Stomach (tissue), 4 donors: ENCODE measurements at regions not wholly inside any gene's neighbourhood (a gene's known extent, or its start where the extent isn't known, plus 50 kb on each side); places are given as distances from the start of the nearest gene placed in this dataset.

Experiments
- EP300 ChIP-seq: sonication (generic); formaldehyde crosslinking; IDR thresholded peaks from one replicate; pipeline ENCODE4 v1.6.1; 2017; ENCODE audit warnings: antibody characterized with exemption
- POLR2AphosphoS5 ChIP-seq, 3 donors: sonication (generic); formaldehyde crosslinking; IDR thresholded peaks; one replicate each; pipeline ENCODE4 v1.6.1; 2016; ENCODE audit warnings: antibody characterized with exemption in 3 of 3

GRCh38 chr6:40957616-40958492 lies 81.2 kb downstream of the UNC5CL start:
- no peak for TF ChIP-seq EP300
- no peak for TF ChIP-seq POLR2AphosphoS5 (IDR thresholded peaks at IDR 0.05)
